NCI-H187 (cell line): ENCODE measurements at regions not wholly inside any gene's neighbourhood (a gene's known extent, or its start where the extent isn't known, plus 50 kb on each side); places are given as distances from the start of the nearest gene placed in this dataset.
A peak's percentile ranks its signal among the peaks of the same experiment; 100 is the strongest.
"Not testable (repeated sequence)": the region's sequence is repeated elsewhere in the genome, so short reads cannot be mapped to it uniquely, and the experiment has no call there.

Source experiments
- DNase-seq, 2 experiments: peaks; one replicate each; lab custom pipeline; 2025; lab: John Stamatoyannopoulos, UW

DNA sequence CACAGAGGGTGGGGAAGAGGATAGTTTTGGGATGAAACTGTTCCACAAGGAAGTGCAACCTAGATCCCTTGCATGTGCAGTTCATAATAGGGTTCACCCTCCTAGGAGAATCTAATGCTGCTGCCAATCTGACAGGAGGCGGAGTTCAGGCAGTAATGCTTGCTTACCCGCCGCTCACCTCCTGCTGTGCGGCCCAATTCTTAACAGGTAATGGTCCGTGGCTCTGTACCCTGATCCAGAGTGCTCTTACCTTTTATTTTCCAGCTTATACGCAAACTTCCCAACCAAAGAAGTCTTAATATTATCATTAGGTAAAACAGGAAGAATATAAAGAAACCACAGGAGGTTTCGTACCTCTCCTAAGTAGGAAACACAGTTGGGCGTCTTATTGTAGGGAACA lies 82.7 kb upstream of the CD302 start:
- DNase-seq: peak in 1 of 2 experiments; percentile 8

DNA sequence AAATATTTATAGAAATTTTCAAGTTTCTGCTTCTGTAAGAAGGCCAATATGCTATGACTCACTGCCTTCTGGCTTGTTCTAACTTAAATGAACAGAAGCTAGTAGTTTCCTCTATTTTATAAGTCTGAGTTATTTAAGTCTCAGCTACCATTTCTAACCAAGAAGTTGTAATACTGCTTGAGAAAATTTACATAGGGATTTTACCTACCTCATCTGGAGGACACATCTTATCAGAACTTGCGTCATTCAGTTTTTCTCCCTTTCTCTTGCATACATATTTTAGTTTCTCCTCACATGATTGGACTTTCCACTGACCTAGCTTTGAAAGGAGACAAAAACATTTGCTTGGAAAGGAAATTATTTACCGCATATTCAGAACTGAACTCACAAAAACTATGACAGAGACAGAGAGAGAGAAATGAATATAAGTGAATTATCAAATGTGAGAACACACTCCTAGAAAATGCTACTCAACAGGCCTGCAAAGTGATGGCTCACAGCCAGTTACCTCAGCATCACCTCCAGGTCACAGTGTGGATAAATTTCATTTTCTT lies 81.1 kb upstream of the CD302 start:
- no peak for DNase-seq

DNA sequence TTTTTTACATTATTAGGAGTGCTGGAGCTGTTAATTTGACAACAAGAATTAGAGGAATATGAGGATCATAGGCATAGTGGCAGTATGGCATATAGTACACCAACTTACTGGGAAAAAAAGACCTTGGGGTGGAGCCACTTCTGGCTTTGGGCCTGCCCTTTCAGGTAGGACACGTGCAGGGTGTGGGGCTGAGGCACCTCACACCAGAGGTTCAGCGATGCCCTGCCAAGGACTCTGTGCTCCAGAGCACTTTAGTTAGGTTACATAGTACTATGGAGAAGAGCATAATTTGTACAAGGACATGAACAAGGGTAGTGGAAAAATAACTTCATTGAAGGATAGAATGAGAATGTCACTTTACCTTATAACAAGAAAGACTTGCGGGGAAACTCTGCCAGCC lies 77.1 kb upstream of the CD302 start:
- no peak for DNase-seq

- no peak for DNase-seq
Observed at GRCh38 chr2:159873258-159873657, 75.2 kb upstream of the CD302 start.

- no peak for DNase-seq
Observed at GRCh38 chr2:159872353-159872752, 74.3 kb upstream of the CD302 start.

GRCh38 chr2:159868598-159869159 lies 70.7 kb upstream of the CD302 start:
- DNase-seq: not testable (repeated sequence)

DNA sequence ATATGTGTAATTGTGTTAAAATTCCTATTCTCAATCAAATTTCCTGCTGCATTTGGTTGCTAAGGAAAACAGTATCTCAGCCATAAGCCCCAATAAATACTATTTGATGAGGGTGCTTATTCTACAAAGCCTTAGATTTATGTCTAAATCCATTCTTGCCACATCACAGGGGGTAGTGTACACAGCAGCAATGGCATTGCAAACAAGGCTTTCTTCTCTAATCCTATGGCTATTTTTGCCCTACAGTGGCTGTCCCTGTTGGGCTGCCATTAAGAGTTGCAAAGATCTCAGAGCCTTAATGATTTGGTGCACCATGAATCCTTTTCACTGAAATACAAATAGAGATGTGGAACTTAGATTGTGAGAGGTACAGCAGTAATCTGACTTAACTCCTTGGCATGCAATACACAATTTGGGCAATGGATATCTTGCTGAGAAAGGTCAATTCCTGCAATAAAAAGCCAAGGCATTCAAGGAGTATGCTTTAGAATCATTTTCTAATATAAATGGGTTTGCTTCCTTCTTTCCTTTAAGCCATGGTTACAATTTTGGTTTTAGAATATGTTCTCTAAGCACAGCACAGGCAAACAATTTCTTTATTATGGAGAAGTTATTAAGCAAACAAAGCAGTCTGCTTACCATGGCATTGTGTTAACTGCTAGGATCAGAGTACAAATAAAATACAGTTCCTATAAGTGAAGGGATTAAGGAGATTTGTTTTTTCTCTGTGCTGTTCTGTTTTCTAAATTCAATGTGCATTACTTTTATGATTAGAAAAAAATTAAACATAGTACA lies 69.8 kb upstream of the CD302 start:
- no peak for DNase-seq

GRCh38 chr2:159863526-159864160 lies 65.6 kb upstream of the CD302 start:
- DNase-seq: no peak

- no peak for DNase-seq
Observed at GRCh38 chr2:159860581-159861310, 62.7 kb upstream of the CD302 start.

GRCh38 chr2:159859583-159859982 lies 61.6 kb upstream of the CD302 start:
- DNase-seq: no peak

DNA sequence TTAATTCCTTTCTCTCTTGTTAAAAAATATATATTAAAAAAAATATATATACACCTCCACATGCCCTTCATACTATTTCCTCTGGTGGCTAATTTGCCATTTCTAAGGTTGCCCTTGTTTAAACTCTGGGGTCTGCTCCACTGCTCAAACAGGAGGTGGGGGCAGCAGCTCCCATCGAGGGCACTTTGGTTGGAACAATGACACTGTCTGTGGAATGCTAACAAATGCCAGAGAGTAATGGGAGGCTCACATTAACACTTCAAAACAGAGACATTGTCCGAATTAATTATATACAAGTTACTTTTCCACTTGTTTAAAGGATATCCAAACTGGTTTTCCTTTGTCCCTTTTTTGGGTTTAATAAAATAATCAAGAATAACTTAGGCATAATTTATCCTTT lies 58.8 kb upstream of the CD302 start:
- no peak for DNase-seq

DNA sequence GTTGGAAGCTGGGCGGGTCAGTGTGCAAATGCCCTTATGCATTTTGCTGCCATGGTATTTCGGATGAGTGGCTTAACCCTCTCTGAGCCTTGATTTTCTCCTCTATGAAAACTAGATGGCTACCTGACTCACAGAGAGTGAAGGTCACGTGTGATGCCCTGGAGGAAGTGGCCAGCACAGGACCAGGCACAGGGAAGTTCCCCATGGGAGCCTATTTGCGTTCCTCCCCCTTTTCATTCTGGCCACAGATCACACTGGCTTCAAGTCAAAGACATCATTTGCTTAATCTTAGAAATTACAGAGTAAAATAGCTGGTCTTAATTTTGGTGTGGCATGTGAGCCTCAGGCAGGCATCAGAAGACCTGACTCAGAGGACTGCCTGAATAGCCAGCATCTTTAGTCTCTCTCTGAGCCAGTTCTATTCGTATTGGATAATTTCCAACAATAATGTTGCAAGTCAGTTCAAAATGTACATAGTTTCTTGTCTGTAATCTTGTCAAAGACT lies 57.6 kb upstream of the CD302 start:
- DNase-seq: no peak

- DNase-seq: no peak
Observed at GRCh38 chr2:159855143-159855542, 57.1 kb upstream of the CD302 start.

- no peak for DNase-seq
Observed at GRCh38 chr2:159854481-159854880, 56.5 kb upstream of the CD302 start.

- DNase-seq: no peak
Observed at GRCh38 chr2:159853101-159853500, 55.1 kb upstream of the CD302 start.

- no peak for DNase-seq
Observed at GRCh38 chr2:159851941-159852340, 53.9 kb upstream of the CD302 start.

DNA sequence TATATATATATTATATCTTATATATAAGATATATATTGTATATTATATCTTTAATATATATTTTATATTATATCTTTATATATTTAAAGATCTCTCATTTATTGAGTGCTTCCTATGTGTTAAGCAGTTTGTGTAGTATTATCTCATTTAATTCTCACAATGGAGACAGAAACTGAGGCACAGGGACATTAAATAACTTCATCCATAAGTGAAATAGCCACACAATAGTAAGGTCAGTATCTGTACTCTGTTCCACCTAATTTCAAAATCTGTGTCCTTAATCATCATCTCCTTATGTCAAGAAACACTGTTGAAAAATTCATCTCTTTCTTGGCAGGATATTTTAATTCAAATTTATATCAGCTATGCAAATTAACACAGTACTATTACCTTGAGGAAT lies 52.8 kb upstream of the CD302 start:
- DNase-seq: no peak

DNA sequence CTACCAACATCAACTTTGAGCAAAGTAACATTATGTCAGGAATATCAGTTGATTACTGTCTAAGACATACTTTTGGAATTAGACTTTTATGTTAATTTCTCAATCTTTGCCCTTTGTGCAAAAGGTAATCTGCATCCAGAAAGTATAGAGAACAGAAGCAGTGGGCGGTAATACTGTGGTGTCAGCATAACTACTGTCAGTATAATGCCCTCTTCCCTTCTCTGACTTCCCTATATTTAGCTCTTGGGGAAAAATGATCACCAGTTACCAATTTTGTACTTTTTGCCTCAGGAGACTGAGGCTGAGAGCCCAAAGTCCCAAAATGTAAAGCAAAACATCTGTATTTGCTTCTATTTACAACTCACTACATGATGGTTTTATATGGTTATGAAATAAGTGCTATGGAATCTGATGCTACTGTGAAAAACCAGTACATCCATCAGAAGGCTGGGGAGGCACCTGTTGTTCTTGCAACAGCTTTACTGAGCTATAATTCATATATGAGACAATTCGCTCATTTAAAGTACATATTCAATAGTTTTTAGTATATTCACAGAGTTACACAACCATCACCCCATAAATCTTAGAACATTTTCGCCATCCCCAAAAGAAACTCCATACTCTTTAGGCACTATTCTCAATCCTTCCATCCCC lies 51.3 kb upstream of the CD302 start:
- DNase-seq: no peak
